Mammary epithelial cell (primary cell): ENCODE measurements at regions not wholly inside any gene's neighbourhood (a gene's known extent, or its start where the extent isn't known, plus 50 kb on each side); places are given as distances from the start of the nearest gene placed in this dataset.

Experiments used
- EZH2 ChIP-seq: IDR thresholded peaks from 2 replicates; pipeline ENCODE4 v1.6.1; 2012; ENCODE audit warnings: low read length, inconsistent platforms, borderline replicate concordance
- TF ChIP-seq, protein P1 (sequence below), 2 donors: IDR thresholded peaks in 1 of 2; conservative IDR thresholded peaks in 1 of 2; 2 replicates each; pipeline ENCODE4 v1.5.1; 2011 to 2012; ENCODE audit warnings: inconsistent platforms in 2 of 2, low read length in 2 of 2, mild to moderate bottlenecking in 2 of 2, control low read depth in 1 of 2, low read depth in 1 of 2; ENCODE audit not compliant: insufficient read depth in 1 of 2; ENCODE audit errors: extremely low read depth in 1 of 2

DNA sequence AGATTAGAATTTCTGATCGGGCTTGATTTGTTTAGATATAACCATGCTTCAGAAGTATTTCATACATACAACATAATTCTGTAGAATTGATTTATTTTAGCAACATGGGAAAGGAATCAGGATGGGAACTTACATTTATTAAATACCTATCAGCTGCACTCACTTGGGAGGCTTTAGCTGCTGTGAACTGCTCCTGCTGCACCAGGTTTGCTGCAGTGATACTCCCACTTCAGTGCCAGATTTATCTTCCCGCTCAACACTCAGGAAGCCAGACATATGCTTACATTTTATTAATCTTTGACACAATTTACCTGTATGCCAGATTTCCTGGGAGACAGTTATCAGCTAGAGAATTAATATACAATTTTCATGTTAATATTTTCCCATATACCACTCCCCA, 64.0 kb upstream of the PLCXD3 start:
- TF ChIP-seq, protein P1, sequence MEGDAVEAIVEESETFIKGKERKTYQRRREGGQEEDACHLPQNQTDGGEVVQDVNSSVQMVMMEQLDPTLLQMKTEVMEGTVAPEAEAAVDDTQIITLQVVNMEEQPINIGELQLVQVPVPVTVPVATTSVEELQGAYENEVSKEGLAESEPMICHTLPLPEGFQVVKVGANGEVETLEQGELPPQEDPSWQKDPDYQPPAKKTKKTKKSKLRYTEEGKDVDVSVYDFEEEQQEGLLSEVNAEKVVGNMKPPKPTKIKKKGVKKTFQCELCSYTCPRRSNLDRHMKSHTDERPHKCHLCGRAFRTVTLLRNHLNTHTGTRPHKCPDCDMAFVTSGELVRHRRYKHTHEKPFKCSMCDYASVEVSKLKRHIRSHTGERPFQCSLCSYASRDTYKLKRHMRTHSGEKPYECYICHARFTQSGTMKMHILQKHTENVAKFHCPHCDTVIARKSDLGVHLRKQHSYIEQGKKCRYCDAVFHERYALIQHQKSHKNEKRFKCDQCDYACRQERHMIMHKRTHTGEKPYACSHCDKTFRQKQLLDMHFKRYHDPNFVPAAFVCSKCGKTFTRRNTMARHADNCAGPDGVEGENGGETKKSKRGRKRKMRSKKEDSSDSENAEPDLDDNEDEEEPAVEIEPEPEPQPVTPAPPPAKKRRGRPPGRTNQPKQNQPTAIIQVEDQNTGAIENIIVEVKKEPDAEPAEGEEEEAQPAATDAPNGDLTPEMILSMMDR (conservative IDR thresholded peaks at IDR 0.05 in 1 of 2, IDR thresholded peaks at IDR 0.05 in 1 of 2; ENCODE audit: extremely low read depth in 1 of 2, insufficient read depth in 1 of 2, low read depth in 1 of 2, low read length in 2 of 2) = no peak
- no peak for TF ChIP-seq EZH2
